ENCODE measurements at regions not wholly inside any gene's neighbourhood (a gene's known extent, or its start where the extent isn't known, plus 50 kb on each side); places are given as distances from the start of the nearest gene placed in this dataset.

DNA sequence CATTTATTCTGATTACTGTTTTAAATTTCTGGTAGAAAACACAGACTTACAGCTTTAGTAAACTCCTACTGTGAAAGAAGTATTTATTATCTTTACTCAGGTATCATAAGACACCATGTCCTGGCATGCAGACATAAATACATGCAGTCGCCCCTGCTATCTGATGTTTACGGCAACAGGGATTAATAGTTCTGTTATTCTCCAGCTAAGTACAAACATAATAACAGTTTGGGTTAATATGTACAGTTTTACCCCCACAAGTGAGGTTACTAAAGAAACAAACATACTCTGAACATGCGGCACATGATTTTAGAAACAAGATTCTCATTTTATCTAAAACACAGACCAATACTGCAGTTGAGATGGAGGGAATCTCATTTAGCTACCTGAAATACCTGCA, 170.8 kb downstream of the ABCA8 start:
- Histone ChIP-seq H3K4me1 (no peaks in the 10 kb centered on the region), H3K9me3 (no peaks in the 10 kb centered on the region), H3K36me3 (no peaks in the 10 kb centered on the region), H3K27me3 (no peaks in the 10 kb centered on the region), H3K27ac (no peak overlapping the region), H3K4me3 (no peak overlapping the region)
- no peak for DNase-seq
- no peak for TF ChIP-seq CTCF (IDR thresholded peaks at IDR 0.05)
- no peak for TF ChIP-seq POLR2A (IDR thresholded peaks at IDR 0.05)

DNA sequence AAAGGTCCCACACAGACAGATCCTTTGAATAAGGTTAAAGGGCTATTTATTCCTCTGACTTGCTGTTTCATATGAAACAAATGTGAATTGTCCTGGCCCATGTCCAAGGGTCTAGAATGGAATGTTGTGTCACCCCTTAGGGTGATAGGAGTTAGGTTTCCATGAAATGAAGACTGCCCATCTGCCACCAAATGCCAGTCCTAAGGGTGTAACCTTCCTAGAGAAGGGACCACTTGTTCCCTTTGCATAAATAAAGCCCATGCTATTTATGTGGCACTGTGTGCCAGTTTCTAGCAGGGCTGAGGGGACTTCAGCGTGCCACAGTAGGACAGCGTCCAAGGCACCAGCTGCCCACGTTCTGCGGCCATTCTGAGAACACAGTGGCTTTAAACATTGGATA, 171.3 kb downstream of the ABCA8 start:
- no peak for DNase-seq
- Histone ChIP-seq H3K27me3 (no peaks in the 10 kb centered on the region), H3K36me3 (no peaks in the 10 kb centered on the region), H3K4me1 (peaks cover 0 to under 1% (median 0%) of the 10 kb centered on the region in 4 donors), H3K9me3 (no peaks in the 10 kb centered on the region), H3K4me3 (no peak overlapping the region), H3K27ac (no peak overlapping the region)
- TF ChIP-seq CTCF (IDR thresholded peaks at IDR 0.05) (no peak), POLR2A (IDR thresholded peaks at IDR 0.05) (no peak)

DNA sequence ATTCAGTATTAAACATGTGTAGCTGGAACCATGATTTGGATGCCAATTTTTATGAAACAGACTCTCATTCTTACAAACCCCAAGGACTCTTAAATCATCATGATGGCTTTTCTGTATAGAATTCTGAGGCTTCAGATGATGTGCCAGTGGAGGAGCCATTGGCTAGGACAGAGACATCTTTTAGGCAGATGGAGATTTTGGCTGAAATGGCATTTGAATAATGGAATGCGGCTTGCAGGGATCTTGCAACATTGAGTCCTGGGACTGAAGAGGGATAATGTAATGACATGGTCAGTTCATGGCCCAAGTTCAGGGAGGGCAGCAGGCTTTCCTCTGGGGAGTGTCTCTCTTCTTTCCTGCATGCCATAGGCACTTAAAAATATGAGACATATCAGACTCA, 172.4 kb downstream of the ABCA8 start:
- Histone ChIP-seq H3K4me1 (peaks cover 0 to 11% (median 2%) of the 10 kb centered on the region in 4 donors), H3K27ac (no peak overlapping the region), H3K27me3 (no peaks in the 10 kb centered on the region), H3K9me3 (no peaks in the 10 kb centered on the region), H3K4me3 (no peak overlapping the region), H3K36me3 (no peaks in the 10 kb centered on the region)
- DNase-seq = no peak
- no peak for TF ChIP-seq POLR2A (IDR thresholded peaks at IDR 0.05)

GRCh38 chr17:68780596-68780995, 174.6 kb downstream of the ABCA8 start:
- Histone ChIP-seq H3K4me3 (no peak overlapping the region), H3K9me3 (no peaks in the 10 kb centered on the region), H3K27ac (no peak overlapping the region), H3K27me3 (no peaks in the 10 kb centered on the region), H3K4me1 (peaks cover 0 to 15% (median 2%) of the 10 kb centered on the region in 4 donors), H3K36me3 (no peaks in the 10 kb centered on the region)
- TF ChIP-seq POLR2A (IDR thresholded peaks at IDR 0.05) = no peak
- TF ChIP-seq CTCF (IDR thresholded peaks at IDR 0.05) = no peak
- no peak for DNase-seq

DNA sequence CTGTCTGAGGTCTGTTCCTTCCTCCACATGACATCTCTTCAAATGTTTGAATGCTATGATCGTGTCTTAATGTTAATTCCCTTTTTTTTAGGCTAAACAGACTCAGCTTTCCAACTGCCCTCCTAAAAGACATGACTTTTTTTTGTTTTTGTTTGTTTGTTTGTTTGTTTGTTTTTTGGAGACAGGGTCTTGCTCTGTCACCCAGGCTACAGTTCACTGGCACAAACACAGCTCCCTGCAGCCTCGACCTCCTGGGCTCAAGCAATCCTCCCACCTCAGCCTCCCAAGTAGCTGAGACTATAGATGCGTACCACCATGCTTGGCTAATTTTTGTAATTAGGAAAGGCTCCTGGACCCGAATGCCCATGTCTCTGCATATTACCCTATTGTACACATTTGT, 176.5 kb downstream of the ABCA8 start:
- H3K36me3 ChIP-seq = no peaks in the 10 kb centered on the region
- H3K4me3 ChIP-seq = no peak overlapping the region
- no peak for TF ChIP-seq CTCF (IDR thresholded peaks at IDR 0.05)
- TF ChIP-seq POLR2A (IDR thresholded peaks at IDR 0.05) = no peak
- H3K27ac ChIP-seq = peak overlapping the region in 2 of 4 donors; percentile 15 to 33
- DNase-seq = no peak
- H3K9me3 ChIP-seq = no peaks in the 10 kb centered on the region
- peaks cover 0 to 15% (median 2%) of the 10 kb centered on the region in 4 donors for H3K4me1 ChIP-seq
- no peaks in the 10 kb centered on the region for H3K27me3 ChIP-seq

- TF ChIP-seq CTCF (IDR thresholded peaks at IDR 0.05) (no peak), POLR2A (IDR thresholded peaks at IDR 0.05) (no peak)
- H3K9me3 ChIP-seq = no peaks in the 10 kb centered on the region
- peak in 1 of 3 donors; percentile 51 for DNase-seq
- no peaks in the 10 kb centered on the region for H3K36me3 ChIP-seq
- H3K27ac ChIP-seq = peak overlapping the region in 2 of 4 donors; percentile 15 to 33
- no peaks in the 10 kb centered on the region for H3K27me3 ChIP-seq
- H3K4me3 ChIP-seq = peak overlapping the region in 1 of 4 donors; percentile 2
- H3K4me1 ChIP-seq = peaks cover 0 to 15% (median 2%) of the 10 kb centered on the region in 4 donors
These were observed 176.9 kb upstream of the FAM20A start for GRCh38 chr17:68777856-68778694.
